ENCODE measurements at regions not wholly inside any gene's neighbourhood (a gene's known extent, or its start where the extent isn't known, plus 50 kb on each side); places are given as distances from the start of the nearest gene placed in this dataset.

GRCh38 chr13:67855741-67856238 lies 625.7 kb upstream of the PCDH9 start:
- intact Hi-C loops (cut with DNase I; ENCODE audit: low total_unique reads) (no loop called here), in situ Hi-C loops (cut with MboI; ENCODE audit: low pct_ligation_motif_present in 1 of 4, low pct_unique_long_range_greater_than_20kb in 1 of 4, low sequenced_read_pairs in 3 of 4) (no loop called here)
- H3K27me3 ChIP-seq, result no peaks in the 10 kb centered on the region
- H3K36me3 ChIP-seq, result no peaks in the 10 kb centered on the region
- TF ChIP-seq, protein P1, sequence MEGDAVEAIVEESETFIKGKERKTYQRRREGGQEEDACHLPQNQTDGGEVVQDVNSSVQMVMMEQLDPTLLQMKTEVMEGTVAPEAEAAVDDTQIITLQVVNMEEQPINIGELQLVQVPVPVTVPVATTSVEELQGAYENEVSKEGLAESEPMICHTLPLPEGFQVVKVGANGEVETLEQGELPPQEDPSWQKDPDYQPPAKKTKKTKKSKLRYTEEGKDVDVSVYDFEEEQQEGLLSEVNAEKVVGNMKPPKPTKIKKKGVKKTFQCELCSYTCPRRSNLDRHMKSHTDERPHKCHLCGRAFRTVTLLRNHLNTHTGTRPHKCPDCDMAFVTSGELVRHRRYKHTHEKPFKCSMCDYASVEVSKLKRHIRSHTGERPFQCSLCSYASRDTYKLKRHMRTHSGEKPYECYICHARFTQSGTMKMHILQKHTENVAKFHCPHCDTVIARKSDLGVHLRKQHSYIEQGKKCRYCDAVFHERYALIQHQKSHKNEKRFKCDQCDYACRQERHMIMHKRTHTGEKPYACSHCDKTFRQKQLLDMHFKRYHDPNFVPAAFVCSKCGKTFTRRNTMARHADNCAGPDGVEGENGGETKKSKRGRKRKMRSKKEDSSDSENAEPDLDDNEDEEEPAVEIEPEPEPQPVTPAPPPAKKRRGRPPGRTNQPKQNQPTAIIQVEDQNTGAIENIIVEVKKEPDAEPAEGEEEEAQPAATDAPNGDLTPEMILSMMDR (IDR thresholded peaks at IDR 0.05), result no peak
- TF ChIP-seq POLR2A (IDR thresholded peaks at IDR 0.05), result no peak
- TF ChIP-seq POLR2AphosphoS5 (IDR thresholded peaks at IDR 0.05), result no peak
- TF ChIP-seq EP300 (IDR thresholded peaks at IDR 0.05; ENCODE audit: low read depth), result no peak
- H3K27ac ChIP-seq, result no peak overlapping the region
- 18 to 23% methylated on average over 4 of the region's 4 CpGs for WGBS, 2 donors (ENCODE audit: low coverage in 1 of 2)
- H3K4me3 ChIP-seq, result no peak overlapping the region
- no peaks in the 10 kb centered on the region for H3K4me1 ChIP-seq
- H3K9me3 ChIP-seq, result no peaks in the 10 kb centered on the region
- no peak for DNase-seq

GRCh38 chr13:67854990-67855389 lies 624.9 kb upstream of the PCDH9 start:
- Histone ChIP-seq H3K4me1 (no peaks in the 10 kb centered on the region), H3K9me3 (no peaks in the 10 kb centered on the region), H3K27me3 (no peaks in the 10 kb centered on the region), H3K4me3 (no peak overlapping the region), H3K27ac (no peak overlapping the region), H3K36me3 (no peaks in the 10 kb centered on the region)
- in situ Hi-C loops (cut with MboI; ENCODE audit: low pct_ligation_motif_present in 1 of 4, low pct_unique_long_range_greater_than_20kb in 1 of 4, low sequenced_read_pairs in 3 of 4), result no loop called here
- 81 to 82% methylated on average over 4 of the region's 4 CpGs for WGBS, 2 donors (ENCODE audit: low coverage in 1 of 2)
- intact Hi-C loops (cut with DNase I; ENCODE audit: low total_unique reads), result no loop called here
- TF ChIP-seq EP300 (IDR thresholded peaks at IDR 0.05; ENCODE audit: low read depth) (no peak), POLR2AphosphoS5 (IDR thresholded peaks at IDR 0.05) (no peak), POLR2A (IDR thresholded peaks at IDR 0.05) (no peak)
- TF ChIP-seq, protein P1 (IDR thresholded peaks at IDR 0.05), result no peak
- no peak for DNase-seq

DNA sequence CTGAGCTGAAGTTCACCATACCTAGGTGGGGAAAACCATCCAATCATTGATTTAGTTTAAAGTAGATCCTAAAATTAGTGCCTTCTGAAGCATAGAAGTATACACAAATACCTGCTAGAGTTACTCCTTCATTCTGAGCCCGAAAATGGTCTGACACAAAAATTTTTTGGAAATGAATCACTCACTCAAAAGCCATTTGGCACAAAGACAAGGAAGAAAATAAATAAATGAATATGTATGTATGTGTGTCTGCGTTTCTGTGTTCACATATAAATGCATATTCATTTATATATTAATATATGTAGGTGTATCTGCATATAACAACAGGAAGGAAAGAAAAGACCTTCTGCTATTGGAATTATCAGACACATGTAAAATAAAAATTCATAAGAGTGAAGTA lies 614.4 kb upstream of the PCDH9 start:
- H3K36me3 ChIP-seq, result no peaks in the 10 kb centered on the region
- 57 to 65% methylated on average over 2 of the region's 2 CpGs for WGBS, 2 donors (ENCODE audit: low coverage in 1 of 2)
- no peaks in the 10 kb centered on the region for H3K4me1 ChIP-seq
- H3K27me3 ChIP-seq, result no peaks in the 10 kb centered on the region
- H3K4me3 ChIP-seq, result no peak overlapping the region
- H3K27ac ChIP-seq, result no peak overlapping the region
- no peak for DNase-seq
- in situ Hi-C loops (cut with MboI; ENCODE audit: low pct_ligation_motif_present in 1 of 4, low pct_unique_long_range_greater_than_20kb in 1 of 4, low sequenced_read_pairs in 3 of 4), result no loop called here
- TF ChIP-seq POLR2A (IDR thresholded peaks at IDR 0.05) (no peak), EP300 (IDR thresholded peaks at IDR 0.05; ENCODE audit: low read depth) (no peak), POLR2AphosphoS5 (IDR thresholded peaks at IDR 0.05) (no peak)
- TF ChIP-seq, protein P1 (IDR thresholded peaks at IDR 0.05), result no peak
- H3K9me3 ChIP-seq, result no peaks in the 10 kb centered on the region
- intact Hi-C loops (cut with DNase I; ENCODE audit: low total_unique reads), result no loop called here

- no peaks in the 10 kb centered on the region for H3K27me3 ChIP-seq
- intact Hi-C loops (cut with DNase I; ENCODE audit: low total_unique reads) (no loop called here), in situ Hi-C loops (cut with MboI; ENCODE audit: low pct_ligation_motif_present in 1 of 4, low pct_unique_long_range_greater_than_20kb in 1 of 4, low sequenced_read_pairs in 3 of 4) (no loop called here)
- no peak for DNase-seq
- H3K36me3 ChIP-seq, result no peaks in the 10 kb centered on the region
- H3K4me1 ChIP-seq, result no peaks in the 10 kb centered on the region
- H3K9me3 ChIP-seq, result no peaks in the 10 kb centered on the region
- no peak overlapping the region for H3K4me3 ChIP-seq
- no peak for TF ChIP-seq EP300 (IDR thresholded peaks at IDR 0.05; ENCODE audit: low read depth)
- TF ChIP-seq, protein P1 (IDR thresholded peaks at IDR 0.05), result no peak
- TF ChIP-seq POLR2A (IDR thresholded peaks at IDR 0.05), result no peak
- no peak for TF ChIP-seq POLR2AphosphoS5 (IDR thresholded peaks at IDR 0.05)
- H3K27ac ChIP-seq, result no peak overlapping the region
- 77 to 80% methylated on average over 1 to 7 of the region's 7 CpGs for WGBS, 2 donors (ENCODE audit: low coverage in 1 of 2)
Observed at GRCh38 chr13:67841071-67841470, 610.9 kb upstream of the PCDH9 start.

Data from transverse colon (tissue), 4 donors.